ENCODE measurements at regions not wholly inside any gene's neighbourhood (a gene's known extent, or its start where the extent isn't known, plus 50 kb on each side); places are given as distances from the start of the nearest gene placed in this dataset.

- TF ChIP-seq ZNF462 (CRISPR knock-in tag; IDR thresholded peaks at IDR 0.05) (no peak), EZH2phosphoT487 (IDR thresholded peaks at IDR 0.05; ENCODE audit: unreplicated experiment) (no peak), CREB1 (CRISPR knock-in tag; IDR thresholded peaks at IDR 0.05; ENCODE audit: low read depth) (no peak), POLR2AphosphoS5 (IDR thresholded peaks at IDR 0.05; ENCODE audit: low read depth) (no peak)
These were observed 129.6 kb upstream of the DDX18 start (continued) for GRCh38 chr2:117684919-117685318.

GRCh38 chr2:117686699-117687098 lies 127.8 kb upstream of the DDX18 start:
- H3F3A ChIP-seq (replicated peaks; ENCODE audit: low read depth) = no peaks in the 10 kb centered on the region
- no peak overlapping the region for H3K27ac Mint-ChIP-seq
- TF ChIP-seq EZH2phosphoT487 (IDR thresholded peaks at IDR 0.05; ENCODE audit: unreplicated experiment) (no peak), REST (IDR thresholded peaks at IDR 0.05; ENCODE audit: unreplicated experiment) (no peak), ZNF462 (CRISPR knock-in tag; IDR thresholded peaks at IDR 0.05) (no peak), STAT1 (IDR thresholded peaks at IDR 0.05; ENCODE audit: unreplicated experiment) (no peak), POLR2AphosphoS5 (IDR thresholded peaks at IDR 0.05; ENCODE audit: low read depth) (no peak)

More at GRCh38 chr2:117686699-117687098, 127.8 kb upstream of the DDX18 start:
- Histone ChIP-seq H3K27ac (ENCODE audit: low read depth) (no peak overlapping the region), H3K36me3 (ENCODE audit: insufficient read depth) (no peaks in the 10 kb centered on the region), H3K4me2 (no peak overlapping the region), H3K9me2 (ENCODE audit: insufficient read depth) (peaks cover 18% of the 10 kb centered on the region), H3K27me3 (ENCODE audit: insufficient read depth) (no peaks in the 10 kb centered on the region), H3K4me3 (no peak overlapping the region), H3K79me2 (replicated peaks; ENCODE audit: insufficient read depth) (no peaks in the 10 kb centered on the region), H2AFZ (no peak overlapping the region), H3K4me1 (ENCODE audit: insufficient read depth) (peaks cover 7% of the 10 kb centered on the region), H4K20me1 (replicated peaks; ENCODE audit: insufficient read depth) (no peaks in the 10 kb centered on the region)
- no peak for ATAC-seq
- H3K4me1 Mint-ChIP-seq = peaks cover 3% of the 10 kb centered on the region; the same call in 1 of the 3 replicates
- no peak for DNase-seq (ENCODE audit: low spot score)
- no peaks in the 10 kb centered on the region for H3K27me3 Mint-ChIP-seq (ENCODE audit: insufficient read depth, low read depth, poor library complexity)
- H3K36me3 Mint-ChIP-seq (ENCODE audit: low read depth) = no peaks in the 10 kb centered on the region
- H3K9me3 Mint-ChIP-seq = no peaks in the 10 kb centered on the region
- no peak overlapping the region for H3K4me3 Mint-ChIP-seq
